Mesenchymal stem cell (in vitro differentiated cells and primary cell): ENCODE measurements at regions not wholly inside any gene's neighbourhood (a gene's known extent, or its start where the extent isn't known, plus 50 kb on each side); places are given as distances from the start of the nearest gene placed in this dataset.

Source experiments
- DNase-seq: peaks from one replicate; pipeline ENCODE4 v3.0.0-alpha.2; 2013
- H2AFZ ChIP-seq: one replicate; pipeline ENCODE4 v1.6.1; 2013; ENCODE audit warnings: low read depth, mild to moderate bottlenecking, control low read depth, inconsistent platforms, low read length, moderate library complexity
- H2AK5ac ChIP-seq: 2 replicates; pipeline ENCODE4 v1.6.1; 2013; ENCODE audit warnings: low read length, moderate library complexity, mild to moderate bottlenecking, inconsistent platforms; ENCODE audit not compliant: severe bottlenecking
- H2BK120ac ChIP-seq: one replicate; pipeline ENCODE4 v1.6.1; 2013; ENCODE audit warnings: low read depth, mild to moderate bottlenecking, inconsistent platforms, low read length, moderate library complexity
- H2BK12ac ChIP-seq, 2 experiments: one replicate each; pipeline ENCODE4 v1.6.1; 2013; ENCODE audit warnings: inconsistent platforms in 2 of 2, low read length in 2 of 2, mild to moderate bottlenecking in 2 of 2, moderate library complexity in 2 of 2, control low read depth in 1 of 2
- H2BK15ac ChIP-seq: one replicate; pipeline ENCODE4 v1.6.1; 2013; ENCODE audit warnings: mild to moderate bottlenecking, low read depth, inconsistent platforms; ENCODE audit not compliant: poor library complexity, severe bottlenecking
- H2BK5ac ChIP-seq: 2 replicates; pipeline ENCODE4 v1.6.1; 2013; ENCODE audit warnings: low read depth, mild to moderate bottlenecking, low read length, control low read depth, inconsistent platforms; ENCODE audit not compliant: poor library complexity, severe bottlenecking
- H3K14ac ChIP-seq, 2 experiments: one replicate each; pipeline ENCODE4 v1.6.1; 2013; ENCODE audit warnings: inconsistent platforms in 2 of 2, low read length in 2 of 2, control low read depth in 1 of 2, mild to moderate bottlenecking in 1 of 2, moderate library complexity in 1 of 2
- H3K18ac ChIP-seq, 2 experiments: one replicate each; pipeline ENCODE4 v1.6.1; 2013; ENCODE audit warnings: inconsistent platforms in 2 of 2, low read length in 2 of 2, control low read depth in 1 of 2, low read depth in 1 of 2, mild to moderate bottlenecking in 1 of 2
- H3K23ac ChIP-seq, 2 experiments: one replicate each; pipeline ENCODE4 v1.6.1; 2013; ENCODE audit warnings: inconsistent platforms in 2 of 2, low read length in 2 of 2, mild to moderate bottlenecking in 2 of 2, moderate library complexity in 2 of 2, control low read depth in 1 of 2
- H3K27ac ChIP-seq: 2 replicates; pipeline ENCODE4 v1.5.1; 2013; ENCODE audit warnings: mild to moderate bottlenecking, moderate library complexity, low read length, control low read depth, inconsistent platforms; ENCODE audit not compliant: poor library complexity, severe bottlenecking
- H3K27me3 ChIP-seq, 2 experiments: 2 replicates each; pipeline versions ENCODE4 v1.6.1 to v1.7.0; 2013; ENCODE audit warnings: low read length in 2 of 2, mild to moderate bottlenecking in 2 of 2, moderate library complexity in 2 of 2, control low read depth in 1 of 2, inconsistent platforms in 1 of 2; ENCODE audit not compliant: control insufficient read depth in 1 of 2, insufficient read depth in 1 of 2
- H3K36me3 ChIP-seq, 2 experiments: 2 replicates each; pipeline versions ENCODE4 v1.6.1 to v1.7.0; 2013; ENCODE audit warnings: low read length in 2 of 2, control low read depth in 1 of 2, inconsistent platforms in 1 of 2, low read depth in 1 of 2, mild to moderate bottlenecking in 1 of 2; ENCODE audit not compliant: insufficient read depth in 2 of 2, control insufficient read depth in 1 of 2
- H3K4ac ChIP-seq, 2 experiments: one replicate each; pipeline ENCODE4 v1.6.1; 2013; ENCODE audit warnings: inconsistent platforms in 2 of 2, low read length in 2 of 2, mild to moderate bottlenecking in 2 of 2, moderate library complexity in 2 of 2, control low read depth in 1 of 2, low read depth in 1 of 2
- H3K4me1 ChIP-seq: 2 replicates; pipeline ENCODE4 v1.6.1; 2013; ENCODE audit warnings: low read depth, low read length, control low read depth; ENCODE audit not compliant: control insufficient read depth, insufficient read depth
- H3K4me2 ChIP-seq: 2 replicates; pipeline ENCODE4 v1.6.1; 2013; ENCODE audit warnings: low read length, mild to moderate bottlenecking, inconsistent platforms; ENCODE audit not compliant: poor library complexity, severe bottlenecking
- H3K4me3 ChIP-seq, 2 experiments: 2 replicates each; pipeline versions ENCODE4 v1.5.1 to v1.7.0; 2013; ENCODE audit warnings: low read length in 2 of 2, mild to moderate bottlenecking in 2 of 2, control low read depth in 1 of 2, low read depth in 1 of 2; ENCODE audit not compliant: insufficient read depth in 1 of 2
- H3K79me1 ChIP-seq: replicated peaks from 2 replicates; pipeline ENCODE4 v1.6.1; 2013; ENCODE audit warnings: mild to moderate bottlenecking, control low read depth, low read length, inconsistent platforms; ENCODE audit not compliant: poor library complexity, severe bottlenecking
- H3K9ac ChIP-seq: 2 replicates; pipeline ENCODE4 v1.7.0; 2013; ENCODE audit warnings: mild to moderate bottlenecking, low read length, moderate library complexity
- H3K9me3 ChIP-seq: 2 replicates; pipeline ENCODE4 v1.7.0; 2013; ENCODE audit warnings: mild to moderate bottlenecking, low read length; ENCODE audit not compliant: control insufficient read depth
- H4K8ac ChIP-seq: one replicate; pipeline ENCODE4 v1.6.1; 2013; ENCODE audit warnings: inconsistent platforms, mild to moderate bottlenecking, low read length, moderate library complexity
- H4K91ac ChIP-seq: one replicate; pipeline ENCODE4 v1.6.1; 2013; ENCODE audit warnings: mild to moderate bottlenecking, low read length, inconsistent platforms
- WGBS: methylation state at CpG from one replicate; pipeline ENCODE4 v1.1.7; 2013; ENCODE audit warnings: mixed read lengths; 5-methylcytosine and 5-hydroxymethylcytosine counted together

GRCh38 chr14:97005934-97006333 lies 208.8 kb downstream of the VRK1 start:
- 83% methylated on average over 6 of the region's 7 CpGs for WGBS
- Histone ChIP-seq H3K27ac (no peak overlapping the region), H3K9me3 (peaks cover 8% of the 10 kb centered on the region), H2BK5ac (no peak overlapping the region), H3K18ac (no peak overlapping the region), H2BK120ac (no peak overlapping the region), H3K4ac (no peak overlapping the region), H4K8ac (no peak overlapping the region), H2BK15ac (no peak overlapping the region), H3K4me1 (no peaks in the 10 kb centered on the region), H3K79me1 (no peaks in the 10 kb centered on the region), H4K91ac (no peak overlapping the region), H3K9ac (no peak overlapping the region), H3K4me3 (no peak overlapping the region), H2AK5ac (no peak overlapping the region), H3K36me3 (no peaks in the 10 kb centered on the region), H2AFZ (no peak overlapping the region), H2BK12ac (no peak overlapping the region), H3K23ac (no peak overlapping the region), H3K14ac (no peak overlapping the region), H3K27me3 (no peaks in the 10 kb centered on the region), H3K4me2 (no peak overlapping the region)
- DNase-seq = no peak

DNA sequence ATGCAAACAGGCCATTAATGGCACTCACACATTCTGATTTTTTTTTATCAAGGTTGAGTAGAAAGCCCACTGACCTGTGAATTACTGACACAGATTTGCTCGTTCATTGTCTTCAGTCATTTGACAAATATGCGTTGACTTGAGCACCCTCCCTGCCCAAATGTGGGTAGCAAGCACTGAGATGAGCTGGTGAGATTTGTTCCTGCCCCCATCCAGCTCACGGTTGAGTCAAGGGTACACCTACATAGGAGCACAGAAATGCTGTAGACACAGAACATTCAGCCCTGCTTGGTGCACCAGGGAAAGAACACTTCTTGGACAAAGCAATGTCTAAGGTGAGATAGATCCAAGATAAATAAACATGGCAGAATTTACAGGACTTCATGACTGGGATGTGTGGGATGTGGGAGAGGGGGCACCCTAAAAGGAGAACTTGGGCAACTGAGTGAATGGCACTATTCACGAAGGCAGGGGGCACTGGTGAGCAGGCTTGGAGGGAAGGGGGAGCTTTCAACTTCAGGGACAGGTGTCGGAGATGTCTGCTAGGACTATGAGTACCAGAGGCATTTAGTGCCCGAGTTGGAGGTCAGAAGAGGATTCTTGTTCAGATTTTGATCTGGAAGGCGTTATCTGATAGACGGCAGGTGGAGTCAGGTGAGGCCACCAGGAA lies 213.4 kb downstream of the VRK1 start:
- Histone ChIP-seq H3K4ac (no peak overlapping the region), H4K8ac (no peak overlapping the region), H2BK12ac (no peak overlapping the region), H3K14ac (no peak overlapping the region), H3K18ac (no peak overlapping the region), H2AFZ (no peak overlapping the region), H2BK15ac (no peak overlapping the region), H3K4me1 (no peaks in the 10 kb centered on the region), H4K91ac (no peak overlapping the region), H3K23ac (no peak overlapping the region), H3K36me3 (no peaks in the 10 kb centered on the region), H3K79me1 (no peaks in the 10 kb centered on the region), H3K4me2 (no peak overlapping the region), H3K9me3 (peaks cover 7% of the 10 kb centered on the region), H2BK5ac (no peak overlapping the region), H3K27me3 (no peaks in the 10 kb centered on the region), H2BK120ac (no peak overlapping the region), H2AK5ac (no peak overlapping the region), H3K27ac (no peak overlapping the region), H3K9ac (no peak overlapping the region), H3K4me3 (no peak overlapping the region)
- 51% methylated on average over 8 of the region's 8 CpGs for WGBS
- no peak for DNase-seq

GRCh38 chr14:97013878-97014277 lies 216.7 kb downstream of the VRK1 start:
- no peak overlapping the region for H3K9ac ChIP-seq
- H3K36me3 ChIP-seq = no peaks in the 10 kb centered on the region
- no peak overlapping the region for H3K14ac ChIP-seq
- H3K4me1 ChIP-seq = no peaks in the 10 kb centered on the region
- H3K27me3 ChIP-seq = no peaks in the 10 kb centered on the region
- no peak overlapping the region for H3K23ac ChIP-seq
- H3K79me1 ChIP-seq = no peaks in the 10 kb centered on the region
- WGBS = 81% methylated on average over 7 of the region's 7 CpGs
- no peak overlapping the region for H2BK120ac ChIP-seq
- no peak overlapping the region for H3K4ac ChIP-seq
- H2AFZ ChIP-seq = no peak overlapping the region
- no peak overlapping the region for H2BK5ac ChIP-seq
- H2BK15ac ChIP-seq = no peak overlapping the region
- peaks cover 13% of the 10 kb centered on the region for H3K9me3 ChIP-seq
- no peak overlapping the region for H2BK12ac ChIP-seq
- DNase-seq = no peak
- no peak overlapping the region for H3K27ac ChIP-seq
- no peak overlapping the region for H3K4me2 ChIP-seq
- no peak overlapping the region for H4K8ac ChIP-seq
- H3K18ac ChIP-seq = no peak overlapping the region
- no peak overlapping the region for H2AK5ac ChIP-seq
- no peak overlapping the region for H3K4me3 ChIP-seq
- H4K91ac ChIP-seq = no peak overlapping the region

- no peak overlapping the region for H3K4me3 ChIP-seq
- H3K27ac ChIP-seq = no peak overlapping the region
- 56% methylated on average over 3 of the region's 4 CpGs for WGBS
- no peak overlapping the region for H2AFZ ChIP-seq
- no peaks in the 10 kb centered on the region for H3K4me1 ChIP-seq
- H3K14ac ChIP-seq = no peak overlapping the region
- H4K91ac ChIP-seq = no peak overlapping the region
- no peak overlapping the region for H2BK5ac ChIP-seq
- no peak overlapping the region for H3K4ac ChIP-seq
- peaks cover 9% of the 10 kb centered on the region for H3K9me3 ChIP-seq
- H3K4me2 ChIP-seq = no peak overlapping the region
- no peak overlapping the region for H3K9ac ChIP-seq
- H2BK120ac ChIP-seq = no peak overlapping the region
- no peak overlapping the region for H4K8ac ChIP-seq
- H3K36me3 ChIP-seq = no peaks in the 10 kb centered on the region
- H2BK12ac ChIP-seq = no peak overlapping the region
- no peaks in the 10 kb centered on the region for H3K27me3 ChIP-seq
- no peak overlapping the region for H2AK5ac ChIP-seq
- H3K23ac ChIP-seq = no peak overlapping the region
- H3K18ac ChIP-seq = no peak overlapping the region
- no peak overlapping the region for H2BK15ac ChIP-seq
- no peak for DNase-seq
- H3K79me1 ChIP-seq = no peaks in the 10 kb centered on the region
These were observed 223.8 kb downstream of the VRK1 start for GRCh38 chr14:97021001-97021400.
